ENCODE measurements at regions not wholly inside any gene's neighbourhood (a gene's known extent, or its start where the extent isn't known, plus 50 kb on each side); places are given as distances from the start of the nearest gene placed in this dataset.

DNA sequence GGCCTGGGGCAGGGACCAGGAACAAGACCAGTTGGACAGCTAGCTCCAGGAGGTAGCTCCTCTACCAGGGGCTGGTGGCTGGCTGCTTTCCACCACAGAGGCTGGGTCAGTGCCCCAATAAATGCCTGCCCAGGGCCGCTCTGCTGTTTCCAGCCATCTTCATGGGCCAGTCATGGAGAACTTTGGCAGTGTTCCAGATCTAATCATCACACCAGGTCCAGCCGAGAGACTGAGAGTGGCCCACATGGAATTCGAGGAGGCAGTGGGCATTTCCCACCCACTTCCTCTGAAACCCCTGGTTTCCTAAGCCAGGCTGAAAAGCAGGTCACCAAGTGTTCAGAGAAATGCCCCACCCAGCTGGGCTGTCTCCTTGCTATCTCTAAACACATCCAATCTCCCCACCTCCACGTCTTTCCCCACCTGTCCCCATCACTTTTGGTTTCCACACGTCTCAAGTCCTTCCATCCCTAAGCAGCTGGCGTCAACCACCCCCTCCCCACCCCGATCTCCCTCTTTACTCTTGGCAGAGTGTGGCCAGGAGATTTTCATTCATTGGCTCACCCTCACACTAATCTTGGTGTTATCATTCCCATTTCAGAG lies 190.0 kb upstream of the LINGO1 start:
- no peak for DNase-seq
- no peak for TF ChIP-seq GATA1 (IDR thresholded peaks at IDR 0.05; ENCODE audit: low read depth, low read length)
- no peak for TF ChIP-seq POLR2A (IDR thresholded peaks at IDR 0.05; ENCODE audit: low read length)

DNA sequence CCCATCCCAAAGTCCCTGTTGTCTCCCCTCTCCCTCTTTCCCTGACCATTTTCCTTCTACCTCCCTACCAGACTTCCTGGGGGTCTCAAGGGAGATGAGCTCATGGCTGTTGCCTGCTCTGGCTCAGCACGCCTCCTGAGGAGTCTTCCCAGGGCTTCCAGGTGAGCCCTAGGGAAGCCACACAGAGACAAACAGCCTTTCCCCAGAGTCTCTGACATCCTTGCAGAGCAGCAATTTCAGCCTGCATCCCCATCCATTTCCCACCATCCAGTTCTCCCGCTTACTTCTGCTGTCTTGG lies 189.2 kb upstream of the LINGO1 start:
- TF ChIP-seq POLR2A (IDR thresholded peaks at IDR 0.05; ENCODE audit: low read length) (no peak), GATA1 (IDR thresholded peaks at IDR 0.05; ENCODE audit: low read depth, low read length) (no peak)
- DNase-seq = no peak

DNA sequence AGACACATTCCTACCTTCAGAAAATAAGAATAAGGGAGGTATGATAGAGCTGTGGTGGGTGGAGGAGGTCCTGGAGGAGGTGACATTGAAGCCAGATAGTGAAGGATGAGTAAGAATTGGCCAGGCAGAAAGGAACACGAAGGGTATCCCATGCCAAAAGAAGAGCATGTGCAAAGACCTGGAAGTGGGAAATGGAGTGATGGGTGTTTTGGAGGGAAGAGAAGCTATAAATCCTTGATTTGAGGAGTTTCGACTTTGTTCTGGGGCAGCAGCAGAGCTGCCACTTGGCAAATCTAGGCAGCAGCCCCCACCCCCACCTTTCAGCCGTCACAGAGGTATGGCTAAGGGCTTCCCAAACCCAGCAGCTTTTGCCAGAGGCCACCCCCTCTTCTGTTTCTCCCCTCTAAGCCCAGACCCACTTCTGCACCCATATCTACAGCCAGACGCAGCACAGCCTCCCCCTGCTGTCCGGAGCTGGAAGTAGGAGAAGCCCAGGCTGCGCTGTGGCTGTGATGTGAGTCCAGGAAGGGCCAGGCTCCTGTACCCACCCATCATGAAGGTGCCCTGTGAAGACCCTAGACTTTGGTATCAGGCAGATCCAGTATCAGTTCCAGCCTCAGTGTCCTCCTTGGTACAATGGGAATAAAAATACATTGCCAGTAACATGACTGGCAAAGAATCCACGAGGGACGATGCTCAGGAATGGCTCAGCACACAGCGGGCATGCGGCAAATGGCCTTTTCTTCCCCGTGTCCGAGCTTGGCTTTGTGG lies 188.7 kb upstream of the LINGO1 start:
- TF ChIP-seq GATA1 (IDR thresholded peaks at IDR 0.05; ENCODE audit: low read depth, low read length) (no peak), POLR2A (IDR thresholded peaks at IDR 0.05; ENCODE audit: low read length) (no peak)
- peak; percentile 50 to 64 for DNase-seq

DNA sequence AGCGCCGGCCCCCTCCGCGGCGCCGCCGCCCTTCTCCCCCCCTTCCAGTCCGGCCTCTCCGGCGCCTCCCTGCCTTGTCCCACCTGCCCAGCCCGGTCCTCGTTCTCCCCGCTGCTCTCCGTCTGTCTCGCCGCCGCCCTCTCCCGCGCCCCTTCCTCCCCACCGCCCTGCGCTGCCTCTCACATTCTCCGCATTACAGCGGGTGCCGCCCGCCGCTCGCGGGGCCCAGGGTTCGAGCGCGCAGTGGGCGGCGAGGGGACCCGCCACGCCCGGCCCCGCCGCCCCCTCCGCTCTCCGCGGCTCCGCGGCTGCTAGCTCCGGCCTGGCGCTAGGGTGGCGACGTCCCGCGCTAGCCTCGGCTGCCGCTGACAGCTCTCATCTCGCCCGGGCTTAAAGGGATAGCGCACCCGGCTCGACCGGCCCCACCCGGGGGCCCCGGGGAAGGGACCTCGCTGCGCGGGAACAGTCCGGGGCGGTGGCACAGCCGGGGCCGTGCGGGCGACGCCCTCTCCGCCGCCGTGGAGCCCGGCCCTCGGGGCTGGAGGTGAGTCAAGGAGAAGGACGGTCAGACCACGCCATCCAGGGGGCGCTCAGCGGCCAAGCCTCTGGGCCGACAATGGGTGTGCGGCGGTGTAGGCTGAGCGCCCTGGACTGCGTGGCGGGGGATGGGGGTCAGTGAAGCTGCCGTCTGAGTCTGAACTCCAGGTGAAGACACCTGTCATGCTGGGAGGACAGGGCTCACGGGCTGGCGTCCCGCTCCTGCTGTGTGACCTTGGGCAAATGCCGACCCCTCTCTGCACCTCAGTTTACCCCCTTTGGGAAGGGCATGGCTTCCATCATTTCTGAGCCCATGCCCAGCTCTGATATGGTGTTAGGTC lies 187.4 kb upstream of the LINGO1 start:
- TF ChIP-seq GATA1 (IDR thresholded peaks at IDR 0.05; ENCODE audit: low read depth, low read length) (no peak), POLR2A (IDR thresholded peaks at IDR 0.05; ENCODE audit: low read length) (no peak)
- peak in 1 of 2 experiments; percentile 17 for DNase-seq

DNA sequence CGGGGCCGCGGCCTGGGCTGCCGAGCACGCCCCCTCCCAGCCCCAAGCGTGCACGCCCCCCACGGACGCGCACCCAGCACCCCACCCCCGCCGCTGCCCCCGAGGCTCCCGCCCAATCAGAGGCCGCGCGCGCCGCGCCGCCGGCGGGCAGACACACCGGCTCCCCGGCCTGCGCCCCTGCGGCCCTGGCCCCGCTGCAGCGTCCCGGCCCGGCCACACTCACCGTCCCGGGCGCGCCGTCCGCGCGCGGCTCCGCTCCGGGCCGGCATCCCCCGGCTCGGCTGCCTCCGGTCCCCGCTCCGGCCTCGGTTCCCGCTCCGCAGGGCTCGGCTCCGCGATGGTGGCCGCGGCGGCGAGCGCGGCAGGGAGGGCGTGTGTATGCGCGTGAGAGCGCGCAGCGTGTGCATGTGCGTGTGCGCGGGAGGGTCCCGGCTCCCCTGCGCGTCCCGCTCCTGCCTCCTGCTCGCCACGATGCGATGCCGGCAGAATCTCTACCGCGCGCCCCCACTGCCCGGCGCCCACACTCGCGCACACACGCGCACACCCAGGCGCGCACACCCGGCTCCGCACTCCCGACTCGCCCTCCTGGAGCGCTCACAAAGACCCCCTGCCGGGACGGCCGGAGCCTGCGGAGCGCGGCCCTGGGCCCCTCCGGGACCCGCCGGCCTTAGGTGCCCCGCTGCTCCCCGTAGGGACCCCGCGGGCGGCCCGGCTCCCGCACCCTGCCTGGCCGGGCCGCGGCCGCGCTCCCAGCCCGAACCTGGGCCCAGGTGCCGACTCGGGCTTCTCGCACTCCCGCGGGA lies 186.5 kb upstream of the LINGO1 start:
- no peak for DNase-seq
- no peak for TF ChIP-seq POLR2A (IDR thresholded peaks at IDR 0.05; ENCODE audit: low read length)
- TF ChIP-seq GATA1 (IDR thresholded peaks at IDR 0.05; ENCODE audit: low read depth, low read length) = no peak

DNA sequence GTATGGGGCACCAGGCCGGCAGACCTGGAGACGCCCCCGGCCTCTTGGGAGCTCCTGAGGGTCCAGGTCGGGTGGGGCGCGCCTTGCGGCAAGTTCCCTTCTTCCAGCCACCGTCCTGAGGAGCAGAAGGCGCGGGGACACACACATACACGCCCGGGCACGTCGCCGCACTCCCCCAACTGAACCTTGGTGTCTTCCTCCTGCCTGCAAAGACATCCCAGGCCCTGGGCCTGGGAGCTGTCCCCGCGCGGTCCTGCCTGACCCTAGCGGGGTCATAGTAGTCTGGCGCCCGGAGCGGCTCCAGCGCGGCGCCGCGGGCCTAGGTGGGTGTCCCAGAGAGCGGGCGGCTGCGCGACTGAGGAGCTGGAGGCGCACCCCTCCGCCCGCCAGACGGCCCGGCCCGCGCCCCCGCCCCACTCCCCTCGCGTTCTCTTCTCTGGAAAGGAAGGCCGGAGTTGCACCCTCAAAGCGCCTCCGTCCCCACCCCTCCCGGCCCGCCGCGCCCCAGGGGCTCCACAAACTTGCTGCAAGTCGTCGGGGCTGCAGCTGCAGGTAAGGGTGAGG lies 185.9 kb upstream of the LINGO1 start:
- TF ChIP-seq GATA1 (IDR thresholded peaks at IDR 0.05; ENCODE audit: low read depth, low read length) (no peak), POLR2A (IDR thresholded peaks at IDR 0.05; ENCODE audit: low read length) (no peak)
- no peak for DNase-seq

DNA sequence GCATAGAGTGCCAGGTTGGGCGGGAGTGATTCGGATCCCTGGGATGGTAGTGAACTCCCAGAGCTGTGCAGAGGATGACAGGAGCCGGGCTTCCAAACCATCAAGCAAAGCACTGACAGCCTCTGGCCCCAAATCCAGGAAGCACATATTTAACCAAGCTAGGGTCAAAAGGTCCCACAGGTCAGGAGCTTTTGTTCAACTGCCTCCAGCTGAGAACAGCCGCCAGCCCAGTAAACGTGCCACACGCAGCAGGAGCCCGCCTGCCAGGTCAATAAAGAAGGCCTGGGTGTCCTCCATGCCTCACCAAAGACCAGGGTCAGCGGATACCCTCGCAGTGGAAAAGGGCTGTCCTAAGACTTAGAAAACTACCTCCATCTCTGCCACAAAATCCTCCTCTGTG lies 184.7 kb upstream of the LINGO1 start:
- TF ChIP-seq GATA1 (IDR thresholded peaks at IDR 0.05; ENCODE audit: low read depth, low read length) (no peak), POLR2A (IDR thresholded peaks at IDR 0.05; ENCODE audit: low read length) (no peak)
- no peak for DNase-seq

DNA sequence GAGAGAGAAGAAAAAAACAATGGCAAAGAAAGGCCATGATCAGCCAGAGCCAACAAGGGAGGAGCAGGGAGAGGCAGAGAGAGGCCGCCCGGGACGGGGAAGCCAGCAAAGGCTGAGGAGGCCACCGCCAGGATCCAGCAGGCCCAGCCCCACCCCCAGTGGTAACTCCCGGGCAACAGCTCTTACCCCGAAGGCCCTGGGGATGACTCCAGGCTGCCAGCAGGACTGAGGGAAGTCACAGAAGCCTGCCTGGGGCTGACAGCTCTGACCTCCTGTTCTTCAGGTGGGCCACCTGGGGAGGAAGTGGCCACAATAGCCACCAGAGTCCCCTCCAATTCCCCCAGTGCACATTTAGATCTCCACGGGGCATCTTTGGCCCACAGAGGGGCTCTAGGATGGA lies 184.3 kb upstream of the LINGO1 start:
- no peak for DNase-seq
- no peak for TF ChIP-seq GATA1 (IDR thresholded peaks at IDR 0.05; ENCODE audit: low read depth, low read length)

DNA sequence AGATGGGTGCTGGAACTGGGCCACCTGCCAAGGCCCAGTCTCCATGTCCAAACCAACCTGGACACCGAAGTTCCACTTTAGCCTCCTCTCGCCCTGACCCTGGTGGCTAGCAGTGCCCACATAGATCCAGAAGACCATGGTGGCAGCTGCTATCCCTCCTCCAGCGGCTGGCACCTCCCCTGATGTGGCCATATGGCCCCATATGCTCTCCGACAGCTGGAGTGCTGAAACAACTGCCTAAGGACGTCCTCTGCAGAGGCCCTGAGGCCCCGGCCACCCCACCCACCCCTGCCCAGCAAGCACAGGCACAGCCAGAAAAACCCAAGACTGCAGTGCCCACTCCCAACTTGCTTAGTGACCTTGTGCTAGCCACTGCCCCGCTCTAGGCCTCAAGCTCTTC lies 182.3 kb upstream of the LINGO1 start:
- TF ChIP-seq GATA1 (IDR thresholded peaks at IDR 0.05; ENCODE audit: low read depth, low read length) (no peak), POLR2A (IDR thresholded peaks at IDR 0.05; ENCODE audit: low read length) (no peak)
- no peak for DNase-seq

DNA sequence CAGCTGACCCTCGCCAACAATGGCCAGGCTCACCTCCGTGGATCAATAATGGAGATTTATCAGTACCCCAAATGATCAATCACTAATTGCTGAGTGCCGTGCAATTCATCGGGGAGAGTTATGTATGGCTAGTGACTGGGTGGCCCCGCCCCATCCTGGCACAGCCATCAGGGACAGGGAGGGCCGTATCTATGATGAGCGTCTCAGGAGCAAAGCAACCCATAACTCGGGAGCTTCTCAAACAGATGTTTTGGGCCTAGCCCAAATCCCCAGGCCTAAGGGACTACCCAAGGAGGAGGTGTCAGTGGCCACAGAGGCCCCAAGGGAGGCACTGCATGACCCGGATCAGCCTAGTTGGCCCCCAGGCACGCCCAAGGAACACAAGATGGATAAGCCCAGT lies 180.0 kb upstream of the LINGO1 start:
- no peak for DNase-seq
- TF ChIP-seq POLR2A (IDR thresholded peaks at IDR 0.05; ENCODE audit: low read length) = no peak
- TF ChIP-seq GATA1 (IDR thresholded peaks at IDR 0.05; ENCODE audit: low read depth, low read length) = no peak

DNA sequence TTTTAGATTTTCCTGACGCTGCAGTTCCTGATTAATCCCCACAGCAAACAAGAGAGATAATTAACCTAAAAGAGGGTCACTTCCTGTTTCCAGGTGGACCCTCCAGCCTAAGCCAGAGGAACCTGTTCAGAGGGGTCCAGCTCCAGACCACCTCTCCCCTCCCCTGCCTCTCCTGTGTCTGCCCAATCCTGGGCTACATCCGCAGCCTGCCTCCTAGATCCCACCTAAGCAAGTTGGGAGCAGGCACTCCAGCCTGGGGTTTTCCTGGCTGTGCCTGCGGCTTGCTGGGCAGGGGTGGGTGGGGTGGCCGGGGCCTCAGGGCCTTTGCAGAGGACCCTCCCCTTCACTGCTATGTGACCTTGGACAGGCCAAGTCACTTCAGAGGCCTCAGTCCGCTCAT lies 178.6 kb upstream of the LINGO1 start:
- DNase-seq = no peak
- no peak for TF ChIP-seq GATA1 (IDR thresholded peaks at IDR 0.05; ENCODE audit: low read depth, low read length)
- TF ChIP-seq POLR2A (IDR thresholded peaks at IDR 0.05; ENCODE audit: low read length) = no peak

DNA sequence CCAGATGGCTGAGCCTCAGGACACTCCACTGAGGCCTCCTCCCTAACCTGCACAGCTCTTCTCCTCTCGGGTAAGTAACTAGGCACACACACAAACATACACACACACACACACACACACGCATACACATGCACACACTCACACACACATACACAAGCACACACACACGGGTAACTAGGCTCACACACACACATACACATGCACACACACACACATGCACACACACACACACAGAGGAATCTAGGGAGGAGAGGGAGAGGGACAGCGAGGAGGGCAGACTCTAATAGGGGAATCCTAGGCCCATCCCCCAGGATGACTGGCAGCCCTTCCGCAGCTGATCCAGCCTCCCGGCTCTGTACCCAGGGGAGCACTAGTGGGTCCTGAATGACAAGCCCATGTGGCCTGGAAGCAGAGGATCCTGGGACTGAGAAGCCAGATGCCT lies 177.4 kb upstream of the LINGO1 start:
- no peak for TF ChIP-seq GATA1 (IDR thresholded peaks at IDR 0.05; ENCODE audit: low read depth, low read length)
- TF ChIP-seq POLR2A (IDR thresholded peaks at IDR 0.05; ENCODE audit: low read length) = no peak
- DNase-seq = no peak

DNA sequence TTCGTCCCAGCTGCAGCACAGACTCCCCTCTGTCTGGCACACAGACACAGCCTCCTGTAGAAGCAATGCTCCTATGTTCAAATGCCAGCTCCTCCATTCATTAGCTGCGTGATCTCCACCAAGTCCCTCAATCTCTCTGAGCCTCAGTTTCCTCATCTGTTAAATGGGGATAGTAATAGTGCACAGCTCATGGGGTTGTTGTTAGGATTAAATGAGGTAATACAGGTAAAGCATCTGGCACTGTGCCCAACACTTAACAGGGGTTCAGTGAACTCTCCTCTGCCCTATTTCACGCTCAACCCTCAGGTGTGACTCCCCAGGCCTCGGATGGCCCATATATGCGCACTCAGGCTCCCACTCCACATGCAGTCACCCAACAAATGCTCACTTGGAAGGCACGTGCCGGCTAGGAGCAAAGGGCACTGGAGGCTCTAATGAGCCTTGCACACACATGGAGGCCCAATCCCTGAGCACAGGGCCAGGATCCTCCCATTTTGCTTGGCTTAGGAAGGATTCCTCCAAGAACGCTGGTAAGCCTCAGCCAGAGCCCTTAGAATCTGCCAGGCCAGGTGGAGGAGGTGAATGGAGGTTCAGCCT lies 176.0 kb upstream of the LINGO1 start:
- no peak for DNase-seq
- no peak for TF ChIP-seq POLR2A (IDR thresholded peaks at IDR 0.05; ENCODE audit: low read length)
- no peak for TF ChIP-seq GATA1 (IDR thresholded peaks at IDR 0.05; ENCODE audit: low read depth, low read length)
